Type B pancreatic cell (in vitro differentiated cells): ENCODE measurements at regions not wholly inside any gene's neighbourhood (a gene's known extent, or its start where the extent isn't known, plus 50 kb on each side); places are given as distances from the start of the nearest gene placed in this dataset.
"Not testable (repeated sequence)": the region's sequence is repeated elsewhere in the genome, so short reads cannot be mapped to it uniquely, and the experiment has no call there.

Source experiments
- DNase-seq: peaks from one replicate; pipeline ENCODE4 v3.0.0; 2021; ENCODE audit warnings: mixed read lengths; ENCODE audit not compliant: unreplicated experiment; ENCODE audit errors: extremely low spot score
- H3K27ac Mint-ChIP-seq: 2 replicates; pipeline ENCODE4 v1.8.0; 2021; ENCODE audit warnings: mild to moderate bottlenecking, mixed read lengths
- H3K27me3 Mint-ChIP-seq: 2 replicates; pipeline ENCODE4 v1.8.0; 2021; ENCODE audit warnings: mixed read lengths
- H3K36me3 Mint-ChIP-seq: 2 replicates; pipeline ENCODE4 v1.8.0; 2021; ENCODE audit warnings: mixed read lengths
- H3K4me1 Mint-ChIP-seq: one replicate; pipeline ENCODE4 v1.8.0; 2021; ENCODE audit warnings: mixed read lengths; ENCODE audit not compliant: unreplicated experiment
- H3K4me3 Mint-ChIP-seq: 2 replicates; pipeline ENCODE4 v1.8.0; 2021; ENCODE audit warnings: mild to moderate bottlenecking, mixed read lengths
- H3K9me3 Mint-ChIP-seq: 2 replicates; pipeline ENCODE4 v1.8.0; 2021; ENCODE audit warnings: mixed read lengths
- CTCF ChIP-seq: fragments of 200-600 bp; sonication (generic); conservative IDR thresholded peaks from 2 replicates; pipeline ENCODE4 v1.5.0; 2021; ENCODE audit warnings: antibody characterized with exemption, mild to moderate bottlenecking

DNA sequence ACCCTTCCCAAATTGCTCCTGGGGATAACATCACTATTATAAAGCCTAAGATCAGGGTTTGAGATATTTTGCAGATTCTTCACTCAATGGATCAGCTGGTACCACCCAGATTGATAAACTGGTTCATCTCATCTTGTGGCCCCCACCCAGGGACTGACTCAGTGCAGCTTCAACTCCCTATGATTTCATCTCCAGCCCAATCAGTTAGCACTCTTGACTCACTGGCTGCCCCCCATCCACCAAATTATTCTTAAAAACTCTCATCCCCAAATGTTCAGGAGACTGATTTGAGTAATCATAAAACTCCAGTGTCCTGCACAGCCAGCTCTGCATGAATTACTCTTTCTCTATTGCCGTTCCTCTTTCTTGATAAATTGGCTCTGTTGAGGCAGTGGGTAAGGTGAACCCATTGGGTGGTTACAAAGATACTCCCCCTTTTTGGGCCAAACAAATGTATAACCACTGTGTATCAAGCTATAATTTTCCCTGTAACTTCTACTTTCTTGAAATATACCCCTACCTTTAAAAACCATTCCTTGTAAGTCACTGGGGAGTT lies 263.3 kb upstream of the IL12B start:
- no peak overlapping the region for H3K4me3 Mint-ChIP-seq
- H3K27me3 Mint-ChIP-seq = no peaks in the 10 kb centered on the region
- peaks cover 11% of the 10 kb centered on the region for H3K9me3 Mint-ChIP-seq
- H3K27ac Mint-ChIP-seq = no peak overlapping the region
- no peaks in the 10 kb centered on the region for H3K4me1 Mint-ChIP-seq
- H3K36me3 Mint-ChIP-seq = no peaks in the 10 kb centered on the region
- no peak for DNase-seq
- no peak for TF ChIP-seq CTCF

DNA sequence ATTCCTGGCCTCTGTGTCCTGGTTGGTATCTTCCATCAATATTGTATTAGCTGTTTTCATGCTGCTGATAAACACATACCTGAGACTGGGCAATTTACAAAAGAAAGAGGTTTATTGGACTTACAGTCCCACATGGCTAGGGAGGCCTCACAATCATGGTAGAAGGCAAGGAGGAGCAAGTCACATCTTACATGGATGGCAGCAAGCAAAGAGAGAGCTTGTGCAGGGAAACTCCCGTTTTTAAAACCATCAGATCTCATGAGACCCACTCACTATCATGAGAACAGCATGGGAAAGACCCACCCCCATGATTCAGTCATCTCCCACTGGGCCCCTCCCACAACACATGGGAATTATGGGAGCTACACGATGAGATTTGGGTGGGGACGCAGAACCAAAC lies 265.3 kb upstream of the IL12B start:
- H3K4me1 Mint-ChIP-seq, H3K36me3 Mint-ChIP-seq, DNase-seq, H3K27me3 Mint-ChIP-seq, H3K27ac Mint-ChIP-seq, H3K4me3 Mint-ChIP-seq: not testable (repeated sequence)
- H3K9me3 Mint-ChIP-seq = peaks cover 12% of the 10 kb centered on the region

DNA sequence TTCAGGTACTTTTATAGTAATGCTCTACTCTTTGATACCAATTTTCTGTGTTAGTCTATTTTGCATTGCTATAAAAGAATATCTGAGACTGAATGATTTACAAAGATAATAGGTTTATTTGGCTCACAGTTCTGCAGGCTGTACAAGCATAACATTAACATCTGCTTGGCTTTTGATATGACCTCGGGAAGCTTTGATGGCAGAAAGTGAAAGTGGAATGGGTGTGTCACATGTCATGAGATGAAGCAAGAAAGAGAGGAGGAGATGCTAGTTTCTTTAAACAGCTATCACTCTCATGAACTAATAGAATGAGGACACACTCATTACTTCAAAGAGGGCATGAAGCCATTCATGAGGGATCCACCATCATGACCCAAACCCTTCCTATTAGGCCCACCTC lies 270.9 kb upstream of the IL12B start:
- Mint-ChIP-seq H3K4me1 (no peaks in the 10 kb centered on the region), H3K27me3 (no peaks in the 10 kb centered on the region), H3K36me3 (no peaks in the 10 kb centered on the region), H3K4me3 (no peak overlapping the region), H3K27ac (no peak overlapping the region), H3K9me3 (peaks cover 10% of the 10 kb centered on the region)
- no peak for TF ChIP-seq CTCF
- no peak for DNase-seq

GRCh38 chr5:159602434-159602833 lies 272.1 kb upstream of the IL12B start:
- peaks cover 5% of the 10 kb centered on the region for H3K9me3 Mint-ChIP-seq
- no peak overlapping the region for H3K4me3 Mint-ChIP-seq
- no peak for DNase-seq
- H3K4me1 Mint-ChIP-seq = no peaks in the 10 kb centered on the region
- H3K36me3 Mint-ChIP-seq = no peaks in the 10 kb centered on the region
- no peaks in the 10 kb centered on the region for H3K27me3 Mint-ChIP-seq
- no peak overlapping the region for H3K27ac Mint-ChIP-seq
- TF ChIP-seq CTCF = no peak

GRCh38 chr5:159605585-159605984 lies 275.3 kb upstream of the IL12B start:
- Mint-ChIP-seq H3K27ac (no peak overlapping the region), H3K9me3 (peaks cover 3% of the 10 kb centered on the region), H3K4me3 (no peak overlapping the region), H3K27me3 (no peaks in the 10 kb centered on the region), H3K4me1 (no peaks in the 10 kb centered on the region), H3K36me3 (no peaks in the 10 kb centered on the region)
- TF ChIP-seq CTCF = no peak
- no peak for DNase-seq

DNA sequence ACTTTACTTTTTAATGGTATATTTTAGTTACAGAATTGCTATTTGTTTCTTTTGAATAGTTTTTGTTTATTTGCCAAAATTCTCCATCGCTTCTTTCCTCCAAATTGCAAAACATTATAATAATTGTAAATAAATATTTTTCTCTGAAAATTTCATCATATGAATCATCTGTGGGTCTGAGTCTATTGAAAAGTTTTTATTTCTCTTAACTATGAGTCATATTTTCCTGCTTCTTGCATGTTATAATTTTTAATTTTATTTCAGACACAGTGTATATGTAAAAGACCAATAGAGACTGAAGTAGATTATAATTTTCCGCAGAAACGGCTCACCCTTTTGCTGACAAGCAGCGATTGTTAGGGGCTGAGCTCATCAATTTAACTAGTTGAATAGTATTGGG lies 279.1 kb upstream of the IL12B start:
- no peak for DNase-seq
- H3K36me3 Mint-ChIP-seq = no peaks in the 10 kb centered on the region
- H3K27ac Mint-ChIP-seq = no peak overlapping the region

More for the DNA sequence above, 279.1 kb upstream of the IL12B start:
- no peaks in the 10 kb centered on the region for H3K27me3 Mint-ChIP-seq
- TF ChIP-seq CTCF = no peak
- no peak overlapping the region for H3K4me3 Mint-ChIP-seq
- H3K9me3 Mint-ChIP-seq = peaks cover 4% of the 10 kb centered on the region
- H3K4me1 Mint-ChIP-seq = no peaks in the 10 kb centered on the region
